ENCODE measurements at regions not wholly inside any gene's neighbourhood (a gene's known extent, or its start where the extent isn't known, plus 50 kb on each side); places are given as distances from the start of the nearest gene placed in this dataset.

DNA sequence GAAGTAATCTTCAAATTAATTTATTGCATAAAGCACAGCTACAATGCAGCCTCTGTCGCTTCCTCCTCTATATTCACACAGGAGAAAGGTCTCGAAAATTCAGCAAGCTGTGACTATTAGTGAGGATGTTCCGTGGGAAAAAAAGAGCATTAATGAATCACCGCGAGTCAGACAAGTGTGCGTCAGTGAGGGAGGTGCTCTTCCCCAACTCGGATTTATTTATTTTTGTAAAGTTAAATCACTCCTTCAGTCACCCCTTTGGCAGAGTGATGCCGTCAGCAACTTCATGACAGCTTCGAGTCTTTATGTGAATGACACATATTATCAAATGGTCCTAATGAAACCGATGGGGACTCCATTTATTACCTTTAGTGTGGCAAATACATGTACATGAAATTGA is 648.9 kb upstream of the SALL3 start:
- TF ChIP-seq POLR2A (IDR thresholded peaks at IDR 0.05; ENCODE audit: low read length) = no peak
- no peak for TF ChIP-seq GATA1 (IDR thresholded peaks at IDR 0.05; ENCODE audit: low read depth, low read length)

Data from erythroblast (primary cell).